ELR (cell line): ENCODE measurements at regions not wholly inside any gene's neighbourhood (a gene's known extent, or its start where the extent isn't known, plus 50 kb on each side); places are given as distances from the start of the nearest gene placed in this dataset.
A peak's percentile ranks its signal among the peaks of the same experiment; 100 is the strongest.

ENCODE experiments used
- DNase-seq: peaks from one replicate; pipeline ENCODE4 v3.0.0-alpha.2; 2015; ENCODE audit warnings: low read depth

GRCh38 chr13:72229067-72229466, 362.1 kb upstream of the DACH1 start:
- DNase-seq: no peak

GRCh38 chr13:72221276-72221962, 354.4 kb upstream of the DACH1 start:
- DNase-seq: peak; percentile 46

- no peak for DNase-seq
Observed at GRCh38 chr13:72218966-72219365, 352.0 kb upstream of the DACH1 start.

GRCh38 chr13:72217142-72217541, 350.1 kb upstream of the DACH1 start:
- DNase-seq: no peak

- DNase-seq: no peak
Observed at GRCh38 chr13:72208112-72208645, 341.2 kb upstream of the DACH1 start.

GRCh38 chr13:72205773-72206172, 338.8 kb upstream of the DACH1 start:
- peak; percentile 37 for DNase-seq

GRCh38 chr13:72204291-72204690, 337.3 kb upstream of the DACH1 start:
- peak; percentile 55 for DNase-seq

GRCh38 chr13:72201726-72202125, 334.7 kb upstream of the DACH1 start:
- no peak for DNase-seq

- DNase-seq: peak; percentile 10
Observed at GRCh38 chr13:72199640-72200039, 332.6 kb upstream of the DACH1 start.

- DNase-seq: no peak
Observed at GRCh38 chr13:72198967-72199560, 332.1 kb upstream of the DACH1 start.

- no peak for DNase-seq
Observed at GRCh38 chr13:72198042-72198441, 331.0 kb upstream of the DACH1 start.

- no peak for DNase-seq
Observed at GRCh38 chr13:72195044-72195704, 328.2 kb upstream of the DACH1 start.

GRCh38 chr13:72194523-72194922, 327.5 kb upstream of the DACH1 start:
- no peak for DNase-seq

GRCh38 chr13:72186730-72187422, 319.9 kb upstream of the DACH1 start:
- DNase-seq: no peak

GRCh38 chr13:72185776-72186175, 318.8 kb upstream of the DACH1 start:
- no peak for DNase-seq

GRCh38 chr13:72181661-72182060, 314.7 kb upstream of the DACH1 start:
- DNase-seq: no peak

GRCh38 chr13:72180253-72180952, 313.4 kb upstream of the DACH1 start:
- DNase-seq: peak; percentile 46

GRCh38 chr13:72174549-72174948, 307.5 kb upstream of the DACH1 start:
- DNase-seq: no peak

GRCh38 chr13:72170571-72170970, 303.6 kb upstream of the DACH1 start:
- DNase-seq: no peak

GRCh38 chr13:72168126-72168855, 301.3 kb upstream of the DACH1 start:
- no peak for DNase-seq

GRCh38 chr13:72166102-72166650, 299.2 kb upstream of the DACH1 start:
- DNase-seq: peak; percentile 44
